ENCODE measurements at regions not wholly inside any gene's neighbourhood (a gene's known extent, or its start where the extent isn't known, plus 50 kb on each side); places are given as distances from the start of the nearest gene placed in this dataset.
A peak's percentile ranks its signal among the peaks of the same experiment; 100 is the strongest.

- H3K9me3 Mint-ChIP-seq (ENCODE audit: low read depth) = no peaks in the 10 kb centered on the region
- no peak for DNase-seq (ENCODE audit: low spot score)
- H3K36me3 Mint-ChIP-seq (ENCODE audit: low read depth) = no peaks in the 10 kb centered on the region
- peak overlapping the region; percentile 28 for H3K27ac Mint-ChIP-seq (ENCODE audit: unreplicated experiment)
- peaks cover 15% of the 10 kb centered on the region for H3K4me1 Mint-ChIP-seq (ENCODE audit: low read depth)
- no peak for TF ChIP-seq CTCF (IDR thresholded peaks at IDR 0.05)
- peaks cover 13% of the 10 kb centered on the region for H3K27me3 Mint-ChIP-seq (ENCODE audit: low read depth)
- H3K4me3 Mint-ChIP-seq (ENCODE audit: unreplicated experiment) = no peak overlapping the region
Observed at GRCh38 chr3:28940530-28940929, 340.3 kb upstream of the RBMS3 start.

DNA sequence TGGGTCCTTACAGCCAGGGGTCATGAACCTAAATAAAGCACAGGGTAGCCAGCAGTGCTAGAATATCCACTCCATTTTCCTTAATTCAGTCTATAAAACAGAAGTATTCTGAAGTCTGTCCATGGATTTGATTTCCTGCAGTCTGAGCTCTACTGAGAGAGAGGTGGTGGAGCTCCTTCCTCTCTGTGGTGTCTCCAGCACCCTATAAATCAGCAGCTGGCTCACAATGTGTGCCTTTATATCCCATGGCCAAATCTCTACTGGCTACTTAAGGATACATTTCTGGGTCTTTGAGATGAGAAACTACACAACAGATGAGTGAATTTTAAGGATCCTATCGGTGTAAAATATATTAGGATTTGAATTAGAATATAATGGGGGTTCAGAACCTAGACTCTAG is 339.9 kb upstream of the RBMS3 start:
- H3K4me3 Mint-ChIP-seq (ENCODE audit: unreplicated experiment) = no peak overlapping the region
- H3K27me3 Mint-ChIP-seq (ENCODE audit: low read depth) = peaks cover 12% of the 10 kb centered on the region
- no peak for TF ChIP-seq CTCF (IDR thresholded peaks at IDR 0.05)
- H3K9me3 Mint-ChIP-seq (ENCODE audit: low read depth) = no peaks in the 10 kb centered on the region
- no peaks in the 10 kb centered on the region for H3K36me3 Mint-ChIP-seq (ENCODE audit: low read depth)
- H3K4me1 Mint-ChIP-seq (ENCODE audit: low read depth) = peaks cover 15% of the 10 kb centered on the region
- no peak for DNase-seq (ENCODE audit: low spot score)
- H3K27ac Mint-ChIP-seq (ENCODE audit: unreplicated experiment) = peak overlapping the region; percentile 28

DNA sequence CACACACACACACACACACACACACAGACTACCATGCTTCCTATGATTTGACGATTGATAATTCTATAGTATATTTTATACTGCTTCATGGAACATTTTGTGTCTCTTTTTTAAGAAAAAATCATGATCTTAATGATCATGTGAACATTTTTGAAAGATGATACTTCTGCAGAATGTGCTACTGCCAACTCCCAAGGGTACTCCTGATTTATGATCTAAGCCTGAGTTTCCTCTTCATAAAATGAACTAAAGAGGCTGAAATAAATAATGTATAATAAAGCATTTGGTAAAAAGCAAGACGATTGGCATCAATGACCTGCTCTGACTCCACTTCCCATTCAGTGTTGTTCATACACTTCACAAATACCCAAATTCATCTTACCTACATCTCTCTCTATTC is 333.8 kb upstream of the RBMS3 start:
- H3K27ac Mint-ChIP-seq (ENCODE audit: unreplicated experiment) = no peak overlapping the region
- H3K27me3 Mint-ChIP-seq (ENCODE audit: low read depth) = no peaks in the 10 kb centered on the region
- DNase-seq (ENCODE audit: low spot score) = no peak

DNA sequence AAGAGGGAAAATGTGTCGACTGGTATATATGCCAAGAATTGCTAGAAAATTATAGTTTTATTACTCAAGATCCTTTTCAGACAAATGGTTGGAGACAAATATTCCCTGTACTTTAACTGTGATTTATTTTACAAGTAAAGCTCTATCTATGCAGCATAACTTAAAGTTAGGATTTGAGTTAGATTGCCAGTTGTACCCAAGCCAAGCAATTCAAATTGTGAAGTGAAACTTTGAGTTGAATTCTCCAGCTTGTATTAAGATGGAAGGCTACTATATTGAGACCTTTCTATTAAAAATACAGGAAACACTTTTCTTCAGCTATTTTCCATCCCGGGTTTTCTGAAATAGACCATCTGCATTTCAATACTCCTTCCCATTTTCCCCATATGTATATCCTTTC is 333.1 kb upstream of the RBMS3 start:
- no peak for TF ChIP-seq CTCF (IDR thresholded peaks at IDR 0.05)
- DNase-seq (ENCODE audit: low spot score) = no peak
- H3K4me1 Mint-ChIP-seq (ENCODE audit: low read depth) = peaks cover 29% of the 10 kb centered on the region
- H3K4me3 Mint-ChIP-seq (ENCODE audit: unreplicated experiment) = no peak overlapping the region
- H3K27me3 Mint-ChIP-seq (ENCODE audit: low read depth) = no peaks in the 10 kb centered on the region
- H3K9me3 Mint-ChIP-seq (ENCODE audit: low read depth) = no peaks in the 10 kb centered on the region
- H3K27ac Mint-ChIP-seq (ENCODE audit: unreplicated experiment) = no peak overlapping the region
- H3K36me3 Mint-ChIP-seq (ENCODE audit: low read depth) = no peaks in the 10 kb centered on the region

More for the DNA sequence above, 333.8 kb upstream of the RBMS3 start:
- no peak for TF ChIP-seq CTCF (IDR thresholded peaks at IDR 0.05)
- no peaks in the 10 kb centered on the region for H3K9me3 Mint-ChIP-seq (ENCODE audit: low read depth)
- peaks cover 22% of the 10 kb centered on the region for H3K4me1 Mint-ChIP-seq (ENCODE audit: low read depth)
- H3K4me3 Mint-ChIP-seq (ENCODE audit: unreplicated experiment) = no peak overlapping the region
- H3K36me3 Mint-ChIP-seq (ENCODE audit: low read depth) = no peaks in the 10 kb centered on the region

GRCh38 chr3:28948685-28949084 is 332.2 kb upstream of the RBMS3 start:
- Mint-ChIP-seq H3K9me3 (ENCODE audit: low read depth) (no peaks in the 10 kb centered on the region), H3K4me1 (ENCODE audit: low read depth) (peaks cover 31% of the 10 kb centered on the region), H3K27me3 (ENCODE audit: low read depth) (no peaks in the 10 kb centered on the region), H3K4me3 (ENCODE audit: unreplicated experiment) (no peak overlapping the region), H3K36me3 (ENCODE audit: low read depth) (no peaks in the 10 kb centered on the region), H3K27ac (ENCODE audit: unreplicated experiment) (no peak overlapping the region)
- TF ChIP-seq CTCF (IDR thresholded peaks at IDR 0.05) = no peak
- DNase-seq (ENCODE audit: low spot score) = no peak

Measured in chondrocyte (in vitro differentiated cells).